ENCODE measurements at regions not wholly inside any gene's neighbourhood (a gene's known extent, or its start where the extent isn't known, plus 50 kb on each side); places are given as distances from the start of the nearest gene placed in this dataset.

DNA sequence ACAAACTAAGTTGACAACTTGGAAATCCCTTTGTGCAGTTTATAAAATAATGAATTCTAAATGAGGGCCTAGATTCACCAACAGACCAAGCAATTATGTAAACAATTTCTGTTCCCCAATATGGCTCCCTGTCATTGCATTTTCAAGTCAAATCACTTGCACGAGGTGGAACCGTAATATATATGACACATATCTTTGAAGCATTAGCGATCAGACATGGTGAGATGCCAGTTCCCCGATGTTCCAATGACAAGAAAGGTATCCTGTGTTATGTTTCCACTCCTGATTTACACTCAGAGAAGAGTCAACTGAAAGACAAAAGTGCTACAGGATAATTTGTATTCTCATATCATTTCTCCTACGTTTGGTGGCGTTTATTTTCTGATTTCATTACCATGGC is 108.5 kb upstream of the TDRD3 start:
- no peaks in the 10 kb centered on the region for H3K4me1 ChIP-seq (replicated peaks in 1 of 4; ENCODE audit: control insufficient read depth in 3 of 4, insufficient read depth in 4 of 4, low read length in 3 of 4)
- CTCF ChIA-PET (ENCODE audit: partially characterized antibody): interaction anchor here (0.9 to 1.3 kb wide), 2 partner anchors 28 to 40 kb away, joined by 3 to 4 read pairs; no protein-coding TSS in a partner anchor
- no peak overlapping the region for H4K5ac ChIP-seq (ENCODE audit: insufficient read length, low read depth, low read length)
- H4K20me1 ChIP-seq (replicated peaks in 1 of 2; ENCODE audit: control insufficient read depth in 1 of 2, insufficient read depth in 2 of 2, low read length in 2 of 2): no peaks in the 10 kb centered on the region
- H2AK5ac ChIP-seq (ENCODE audit: low read depth, low read length): no peak overlapping the region
- FAIRE-seq (no peak), DNase-seq (ENCODE audit: low read depth in 1 of 2, low spot score in 2 of 2) (no peak)
- POLR2A ChIA-PET (ENCODE audit: partially characterized antibody): no interaction called here
- 97% methylated on average over 6 of the region's 6 CpGs; no CpG with 5 or more reads in 1 of the 2 experiments for WGBS, 2 experiments (ENCODE audit: extremely low coverage in 1 of 2, insufficient coverage in 1 of 2, insufficient read length in 1 of 2, insufficient replicate concordance in 2 of 2, low coverage in 1 of 2, low lambda C conversion rate in 2 of 2, missing lambda C conversion rate in 1 of 2)
- H3K18ac ChIP-seq (ENCODE audit: extremely low read depth, low read length): no peak overlapping the region
- H2AFZ ChIP-seq (ENCODE audit: low read length): no peak overlapping the region
- H3K23ac ChIP-seq (ENCODE audit: insufficient read length): no peak overlapping the region
- no peaks in the 10 kb centered on the region for H3K79me2 ChIP-seq (ENCODE audit: control insufficient read depth in 1 of 2, insufficient read depth in 2 of 2, low read length in 2 of 2)
- no peak overlapping the region for H3K4me3 ChIP-seq (ENCODE audit: extremely low read depth in 1 of 4, insufficient read depth in 2 of 4, low read depth in 3 of 4, low read length in 4 of 4)
- no peaks in the 10 kb centered on the region; the same call in 1 of the 2 replicates for H3K23me2 ChIP-seq (ENCODE audit: low read depth, low read length)
- no peak overlapping the region for H3K56ac ChIP-seq (replicated peaks; ENCODE audit: insufficient read length, low read depth, low read length)
- no peak overlapping the region for H2BK5ac ChIP-seq (ENCODE audit: low read depth, low read length)
- no peak overlapping the region for H3K9ac ChIP-seq (replicated peaks in 1 of 4; ENCODE audit: extremely low read depth in 1 of 4, low read depth in 3 of 4, low read length in 3 of 4)
- H2BK120ac ChIP-seq (replicated peaks; ENCODE audit: low read depth, low read length): no peak overlapping the region
- no peaks in the 10 kb centered on the region for H3K27me3 ChIP-seq (replicated peaks in 1 of 4; ENCODE audit: control insufficient read depth in 3 of 4, extremely low read depth in 1 of 4, insufficient read depth in 3 of 4, low read length in 3 of 4)
- no peak overlapping the region for H3K14ac ChIP-seq (ENCODE audit: insufficient read length)
- H4K91ac ChIP-seq (replicated peaks; ENCODE audit: insufficient read length, low read length): no peak overlapping the region
- no peak overlapping the region for H4K8ac ChIP-seq (ENCODE audit: extremely low read depth, insufficient read depth, low read length)
- H3K4ac ChIP-seq (replicated peaks; ENCODE audit: insufficient read length, low read depth, low read length): no peak overlapping the region
- H2BK20ac ChIP-seq (ENCODE audit: low read length): no peak overlapping the region
- H3K36me3 ChIP-seq (ENCODE audit: control insufficient read depth in 2 of 4, insufficient read depth in 4 of 4, low read length in 3 of 4): no peaks in the 10 kb centered on the region
- no peak overlapping the region for H3K27ac ChIP-seq (ENCODE audit: low read depth, low read length)
- H2BK12ac ChIP-seq (ENCODE audit: low read depth, low read length): no peak overlapping the region
- no peaks in the 10 kb centered on the region for H3K79me1 ChIP-seq (ENCODE audit: low read depth, low read length)
- no peak overlapping the region for H2BK15ac ChIP-seq (ENCODE audit: low read length)
- peaks cover 5 to 8% of the 10 kb centered on the region in 2 experiments; a peak in 2 of 4 replicates for H3K9me3 ChIP-seq (ENCODE audit: insufficient read depth in 2 of 2, low read depth in 1 of 2, low read length in 1 of 2)
- TF ChIP-seq GTF2F1 (IDR thresholded peaks at IDR 0.05; ENCODE audit: borderline replicate concordance, low read depth, low read length): no peak
- TF ChIP-seq, protein P1, sequence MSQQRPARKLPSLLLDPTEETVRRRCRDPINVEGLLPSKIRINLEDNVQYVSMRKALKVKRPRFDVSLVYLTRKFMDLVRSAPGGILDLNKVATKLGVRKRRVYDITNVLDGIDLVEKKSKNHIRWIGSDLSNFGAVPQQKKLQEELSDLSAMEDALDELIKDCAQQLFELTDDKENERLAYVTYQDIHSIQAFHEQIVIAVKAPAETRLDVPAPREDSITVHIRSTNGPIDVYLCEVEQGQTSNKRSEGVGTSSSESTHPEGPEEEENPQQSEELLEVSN (IDR thresholded peaks at IDR 0.05): no peak
- TF ChIP-seq ZNF274 (IDR thresholded peaks at IDR 0.05; ENCODE audit: borderline replicate concordance, extremely low read depth, low read length): no peak
- TF ChIP-seq CREB1 (IDR thresholded peaks at IDR 0.05): no peak
- no peak for TF ChIP-seq JUN (IDR thresholded peaks at IDR 0.05; ENCODE audit: low read depth, low read length)
- TF ChIP-seq POLR2A (IDR thresholded peaks at IDR 0.05; ENCODE audit: control extremely low read depth in 1 of 2, low read depth in 2 of 2, low read length in 2 of 2): no peak
- TF ChIP-seq EZH2 (IDR thresholded peaks at IDR 0.05; ENCODE audit: low read depth, low read length, severe bottlenecking): no peak
- TF ChIP-seq JUND (IDR thresholded peaks at IDR 0.05; ENCODE audit: low read length): no peak
- TF ChIP-seq CBX8 (IDR thresholded peaks at IDR 0.05; ENCODE audit: borderline replicate concordance, low read depth, low read length): no peak
- TF ChIP-seq, protein P2, sequence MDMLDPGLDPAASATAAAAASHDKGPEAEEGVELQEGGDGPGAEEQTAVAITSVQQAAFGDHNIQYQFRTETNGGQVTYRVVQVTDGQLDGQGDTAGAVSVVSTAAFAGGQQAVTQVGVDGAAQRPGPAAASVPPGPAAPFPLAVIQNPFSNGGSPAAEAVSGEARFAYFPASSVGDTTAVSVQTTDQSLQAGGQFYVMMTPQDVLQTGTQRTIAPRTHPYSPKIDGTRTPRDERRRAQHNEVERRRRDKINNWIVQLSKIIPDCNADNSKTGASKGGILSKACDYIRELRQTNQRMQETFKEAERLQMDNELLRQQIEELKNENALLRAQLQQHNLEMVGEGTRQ (IDR thresholded peaks at IDR 0.05; ENCODE audit: low read length): no peak
- no peak for TF ChIP-seq RNF2 (IDR thresholded peaks at IDR 0.05; ENCODE audit: borderline replicate concordance, low read depth, low read length, missing control alignments, poor library complexity, severe bottlenecking)
- TF ChIP-seq TEAD4 (IDR thresholded peaks at IDR 0.05; ENCODE audit: low read depth, low read length): no peak
- no peak overlapping the region for H3K4me2 ChIP-seq (ENCODE audit: insufficient read depth in 1 of 2, low read depth in 2 of 2, low read length in 2 of 2)
